Esophagus squamous epithelium (tissue), 5 donors: ENCODE measurements at regions not wholly inside any gene's neighbourhood (a gene's known extent, or its start where the extent isn't known, plus 50 kb on each side); places are given as distances from the start of the nearest gene placed in this dataset.

Experiments
- DNase-seq: peaks from one replicate; lab custom pipeline; 2025; lab: John Stamatoyannopoulos, UW
- H3K27ac ChIP-seq, 4 donors: fragments of 200-600 bp; sonication (generic); one replicate each; pipeline ENCODE4 v1.5.1; 2016 to 2019; ENCODE audit warnings: mild to moderate bottlenecking in 1 of 4
- H3K27me3 ChIP-seq, 4 donors: fragments of 200-600 bp; sonication (generic); 1 replicate in 3 of 4; 2 replicates in 1 of 4; pipeline versions ENCODE4 v1.5.1 to v1.6.0; 2017 to 2021; ENCODE audit warnings: antibody characterized with exemption in 1 of 4
- H3K36me3 ChIP-seq, 3 donors: fragments of 200-600 bp; sonication (generic); one replicate each; pipeline ENCODE4 v1.5.1; 2016 to 2019
- H3K4me1 ChIP-seq, 3 donors: fragments of 200-600 bp; sonication (generic); one replicate each; pipeline ENCODE4 v1.5.1; 2017 to 2019
- H3K4me3 ChIP-seq, 4 donors: fragments of 200-600 bp; sonication (generic); 1 replicate in 3 of 4; 2 replicates in 1 of 4; pipeline ENCODE4 v1.5.1; 2016 to 2019; ENCODE audit warnings: mild to moderate bottlenecking in 2 of 4, moderate library complexity in 1 of 4
- H3K9me3 ChIP-seq, 3 donors: fragments of 200-600 bp; sonication (generic); one replicate each; pipeline ENCODE4 v1.5.1; 2016 to 2019
- POLR2A ChIP-seq, 4 donors: fragments of 450-650 bp; IDR thresholded peaks; one replicate each; pipeline ENCODE4 v1.6.1; 2017; ENCODE audit warnings: antibody characterized with exemption in 4 of 4, mild to moderate bottlenecking in 4 of 4, moderate library complexity in 3 of 4
- WGBS, 2 donors: methylation state at CpG; one replicate each; pipeline ENCODE4 v1.1.5; 2018; 5-methylcytosine and 5-hydroxymethylcytosine counted together
- intact Hi-C: fragments of 100-400 bp; cut with DNase I; formaldehyde crosslinking; loops from one replicate; pipeline ENCODE4 v1.15.0; 2022
- TF ChIP-seq, protein P1 (sequence below), 6 experiments: fragments of 450-650 bp in 4 of 6; fragments of 200-600 bp in 2 of 6; sonication (generic) in 2 of 6; IDR thresholded peaks; one replicate each; pipeline ENCODE4 v1.5.1; 2016 to 2019; ENCODE audit warnings: antibody characterized with exemption in 6 of 6, mild to moderate bottlenecking in 4 of 6, moderate library complexity in 4 of 6
- donor health status: DM: yes; HTN: yes; CAD: no.

DNA sequence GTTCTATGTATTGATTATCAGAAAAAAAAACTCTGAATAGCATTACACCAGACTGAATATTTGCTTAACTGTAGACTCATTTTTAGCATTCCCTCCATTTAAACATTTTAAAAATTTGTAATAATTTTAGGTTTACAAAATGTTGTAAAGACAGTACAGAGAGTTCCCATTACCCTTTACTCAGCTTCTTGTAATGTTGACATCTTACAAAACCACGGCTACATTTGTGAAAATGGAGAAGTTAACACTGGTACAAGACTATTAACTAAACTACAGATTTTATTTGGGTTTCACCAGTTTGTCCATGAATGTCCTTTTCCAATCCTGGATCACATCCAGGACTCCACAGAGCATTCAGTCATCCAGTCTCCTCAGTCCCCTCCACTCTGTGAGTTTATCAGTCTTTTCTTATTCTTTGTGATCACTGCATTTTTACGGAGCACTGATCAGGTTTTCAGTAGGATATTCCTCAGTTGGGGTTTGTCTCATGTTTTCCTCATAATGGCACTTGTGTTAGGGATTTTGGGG is 130.0 kb upstream of the EEPD1 start:
- intact Hi-C loops: no loop called here
- no peak for DNase-seq
- Histone ChIP-seq H3K27ac (no peak overlapping the region), H3K36me3 (no peaks in the 10 kb centered on the region), H3K27me3 (no peaks in the 10 kb centered on the region), H3K4me3 (no peak overlapping the region), H3K9me3 (no peaks in the 10 kb centered on the region), H3K4me1 (no peaks in the 10 kb centered on the region)
- no peak for TF ChIP-seq POLR2A (IDR thresholded peaks at IDR 0.05)
- TF ChIP-seq, protein P1, sequence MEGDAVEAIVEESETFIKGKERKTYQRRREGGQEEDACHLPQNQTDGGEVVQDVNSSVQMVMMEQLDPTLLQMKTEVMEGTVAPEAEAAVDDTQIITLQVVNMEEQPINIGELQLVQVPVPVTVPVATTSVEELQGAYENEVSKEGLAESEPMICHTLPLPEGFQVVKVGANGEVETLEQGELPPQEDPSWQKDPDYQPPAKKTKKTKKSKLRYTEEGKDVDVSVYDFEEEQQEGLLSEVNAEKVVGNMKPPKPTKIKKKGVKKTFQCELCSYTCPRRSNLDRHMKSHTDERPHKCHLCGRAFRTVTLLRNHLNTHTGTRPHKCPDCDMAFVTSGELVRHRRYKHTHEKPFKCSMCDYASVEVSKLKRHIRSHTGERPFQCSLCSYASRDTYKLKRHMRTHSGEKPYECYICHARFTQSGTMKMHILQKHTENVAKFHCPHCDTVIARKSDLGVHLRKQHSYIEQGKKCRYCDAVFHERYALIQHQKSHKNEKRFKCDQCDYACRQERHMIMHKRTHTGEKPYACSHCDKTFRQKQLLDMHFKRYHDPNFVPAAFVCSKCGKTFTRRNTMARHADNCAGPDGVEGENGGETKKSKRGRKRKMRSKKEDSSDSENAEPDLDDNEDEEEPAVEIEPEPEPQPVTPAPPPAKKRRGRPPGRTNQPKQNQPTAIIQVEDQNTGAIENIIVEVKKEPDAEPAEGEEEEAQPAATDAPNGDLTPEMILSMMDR (IDR thresholded peaks at IDR 0.05): no peak
- WGBS, 2 donors: 79 to 80% methylated on average over 2 of the region's 2 CpGs

DNA sequence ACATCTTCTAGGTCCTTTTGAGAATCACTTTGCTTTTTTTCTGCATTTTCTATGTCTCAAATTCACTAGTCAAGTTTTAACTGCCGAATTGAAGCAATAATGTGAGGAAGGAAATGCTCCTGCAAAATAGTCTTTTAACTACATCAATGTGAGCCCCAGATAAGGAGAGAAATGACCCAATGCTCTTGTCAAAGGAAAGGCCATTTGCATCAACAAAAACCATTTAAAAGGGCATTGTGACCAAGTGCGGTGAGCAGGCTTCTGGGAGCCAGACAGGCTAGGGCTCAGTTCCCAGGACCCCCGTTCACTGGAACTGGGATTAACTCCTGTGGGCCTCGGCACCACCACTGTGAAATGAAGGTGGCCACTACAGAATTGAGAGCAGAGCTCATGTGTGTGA is 127.9 kb upstream of the EEPD1 start:
- no peaks in the 10 kb centered on the region for H3K4me1 ChIP-seq
- DNase-seq: no peak
- WGBS, 2 donors: 78 to 80% methylated on average over 4 of the region's 4 CpGs
- no peak overlapping the region for H3K27ac ChIP-seq
- no peaks in the 10 kb centered on the region for H3K36me3 ChIP-seq
- no peak overlapping the region for H3K4me3 ChIP-seq
- H3K27me3 ChIP-seq: no peaks in the 10 kb centered on the region
- TF ChIP-seq, protein P1 (IDR thresholded peaks at IDR 0.05): no peak
- TF ChIP-seq POLR2A (IDR thresholded peaks at IDR 0.05): no peak
- intact Hi-C loops: no loop called here
- H3K9me3 ChIP-seq: no peaks in the 10 kb centered on the region

DNA sequence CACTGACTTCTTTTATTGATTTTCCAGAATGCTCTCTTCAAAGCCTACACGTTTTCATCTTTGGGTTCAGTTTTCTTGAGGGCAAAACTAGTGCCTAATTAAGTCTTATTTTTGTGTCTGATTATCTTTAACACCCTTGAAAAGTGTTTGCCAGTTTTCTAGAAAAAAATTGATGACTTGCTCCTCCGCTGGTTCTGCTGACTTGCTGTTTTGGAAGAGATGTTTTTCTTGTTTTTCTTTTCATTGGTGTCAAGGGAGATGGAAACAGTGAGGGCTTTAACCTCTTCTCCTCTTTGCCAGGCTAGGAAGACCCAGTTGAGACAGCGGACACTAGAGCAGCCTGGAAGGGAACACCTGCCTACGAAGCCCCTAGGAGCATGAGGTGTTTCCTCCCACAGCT is 123.7 kb upstream of the EEPD1 start:
- intact Hi-C loops: no loop called here
- TF ChIP-seq, protein P1 (IDR thresholded peaks at IDR 0.05): no peak
- TF ChIP-seq POLR2A (IDR thresholded peaks at IDR 0.05): no peak
- no peaks in the 10 kb centered on the region for H3K9me3 ChIP-seq

DNA sequence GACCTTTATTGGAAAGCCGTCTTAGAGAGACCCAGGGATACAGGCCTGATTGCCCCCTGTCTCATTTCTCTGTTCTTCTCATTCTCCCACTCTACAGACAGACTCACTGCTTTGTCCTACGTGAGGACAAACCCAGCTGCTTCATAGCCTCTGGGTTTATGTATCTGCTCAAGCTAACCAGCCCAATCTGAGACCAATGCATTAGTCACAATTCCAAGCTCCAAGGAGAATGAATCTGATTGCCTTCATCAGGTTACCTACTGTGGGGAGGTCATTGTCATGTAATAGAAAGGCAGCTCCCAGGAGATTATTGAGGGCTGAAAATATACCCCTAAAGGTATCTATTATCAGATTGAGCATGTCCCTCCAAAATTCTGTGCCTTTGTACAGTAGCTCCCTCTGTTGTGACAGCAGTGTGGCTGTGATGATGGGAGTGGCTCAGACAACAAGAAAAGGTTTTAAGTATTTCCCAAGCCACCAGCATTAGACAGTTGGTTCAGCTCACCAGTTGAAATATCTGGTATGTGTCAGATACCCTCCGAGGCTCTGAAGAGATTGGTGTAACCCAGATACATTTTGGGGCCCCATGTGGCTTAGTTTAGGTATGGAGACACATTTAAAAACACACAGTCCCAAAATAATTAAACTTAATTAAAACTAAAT is 123.1 kb upstream of the EEPD1 start:
- H3K27ac ChIP-seq: no peak overlapping the region
- no peaks in the 10 kb centered on the region for H3K9me3 ChIP-seq
- no peaks in the 10 kb centered on the region for H3K27me3 ChIP-seq
- peaks cover 0 to 7% (median 0%) of the 10 kb centered on the region in 3 donors for H3K4me1 ChIP-seq
- no peak overlapping the region for H3K4me3 ChIP-seq
- no peaks in the 10 kb centered on the region for H3K36me3 ChIP-seq
- DNase-seq: no peak
- intact Hi-C loops: no loop called here
- TF ChIP-seq POLR2A (IDR thresholded peaks at IDR 0.05): no peak
- TF ChIP-seq, protein P1 (IDR thresholded peaks at IDR 0.05): no peak
- 79 to 85% methylated on average over 3 of the region's 3 CpGs for WGBS, 2 donors

More for the DNA sequence above, 123.7 kb upstream of the EEPD1 start:
- no peaks in the 10 kb centered on the region for H3K36me3 ChIP-seq
- no peak for DNase-seq
- H3K4me3 ChIP-seq: no peak overlapping the region
- no peaks in the 10 kb centered on the region for H3K27me3 ChIP-seq
- WGBS, 2 donors: 60 to 66% methylated on average over 2 to 4 of the region's 4 CpGs
- no peak overlapping the region for H3K27ac ChIP-seq
- H3K4me1 ChIP-seq: peaks cover 0 to 7% (median 0%) of the 10 kb centered on the region in 3 donors

DNA sequence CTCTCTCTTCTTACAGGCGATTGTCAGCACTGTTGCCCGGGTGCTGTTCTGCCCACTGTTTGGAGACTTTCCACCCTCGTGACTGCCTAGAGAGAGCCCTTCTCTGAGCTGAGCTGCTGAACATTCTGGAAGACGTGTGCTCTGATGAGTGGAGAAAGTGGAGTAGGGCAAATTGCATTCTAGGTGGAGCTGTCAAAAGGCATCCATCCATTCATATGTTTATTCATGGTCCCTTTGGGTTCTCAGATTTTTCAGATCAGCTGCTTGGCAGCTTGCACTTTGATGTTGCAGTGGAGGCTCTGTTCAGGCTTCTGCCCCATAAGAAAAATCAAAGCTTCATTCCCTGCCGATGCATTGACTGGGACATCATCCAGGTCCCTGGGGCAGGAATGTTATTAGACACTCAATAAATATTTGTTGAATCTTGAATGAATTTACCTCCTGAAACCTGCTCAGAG is 120.7 kb upstream of the EEPD1 start:
- Histone ChIP-seq H3K36me3 (no peaks in the 10 kb centered on the region), H3K9me3 (no peaks in the 10 kb centered on the region), H3K4me1 (peaks cover 3 to 18% (median 8%) of the 10 kb centered on the region in 3 donors), H3K4me3 (no peak overlapping the region), H3K27me3 (no peaks in the 10 kb centered on the region), H3K27ac (no peak overlapping the region)
- no peak for TF ChIP-seq POLR2A (IDR thresholded peaks at IDR 0.05)
- intact Hi-C loops: no loop called here
- DNase-seq: no peak
- 19 to 52% methylated on average over 3 to 5 of the region's 5 CpGs for WGBS, 2 donors
